ENCODE measurements at regions not wholly inside any gene's neighbourhood (a gene's known extent, or its start where the extent isn't known, plus 50 kb on each side); places are given as distances from the start of the nearest gene placed in this dataset.

DNA sequence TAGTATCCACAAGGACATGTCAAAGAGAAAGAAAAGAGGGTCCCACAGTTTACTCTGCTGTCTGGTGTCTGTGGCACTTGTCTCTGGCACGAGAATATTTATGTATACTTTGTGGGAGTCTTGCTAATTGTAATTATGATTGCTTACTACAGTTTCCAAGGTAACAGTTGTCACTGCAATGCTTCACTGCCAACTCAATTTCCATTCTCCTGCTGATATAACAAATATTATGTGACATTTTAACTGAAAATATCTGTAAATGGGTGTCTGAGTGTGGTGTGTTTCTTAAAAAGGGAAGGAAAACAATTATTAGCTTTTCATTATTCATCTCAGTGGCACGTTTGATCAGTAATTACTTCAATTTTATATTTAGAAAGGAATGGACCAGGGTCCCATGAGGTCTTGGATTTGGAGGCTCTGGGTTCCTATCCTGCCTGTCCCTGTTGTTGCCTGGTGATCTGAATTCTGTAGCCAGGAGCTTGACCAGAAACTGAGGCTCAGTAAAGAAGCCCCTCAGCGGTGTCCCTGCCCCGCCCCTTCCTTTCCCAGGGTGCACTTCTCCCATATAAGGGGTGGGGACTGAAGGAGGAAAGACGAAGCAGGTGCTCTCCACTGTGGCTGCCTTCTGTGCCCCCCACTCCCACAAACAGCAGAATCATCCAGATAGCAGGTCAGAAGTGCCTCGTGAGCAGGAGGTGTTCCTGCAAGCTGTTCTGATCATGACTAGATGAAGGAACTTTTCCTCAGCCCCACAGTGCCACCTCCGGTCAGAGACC is 137.3 kb upstream of the KIF2A start:
- H3K4me3 ChIP-seq (ENCODE audit: low read depth, low read length) = no peak overlapping the region
- no peak for DNase-seq (ENCODE audit: low read depth)
- TF ChIP-seq, protein P1, sequence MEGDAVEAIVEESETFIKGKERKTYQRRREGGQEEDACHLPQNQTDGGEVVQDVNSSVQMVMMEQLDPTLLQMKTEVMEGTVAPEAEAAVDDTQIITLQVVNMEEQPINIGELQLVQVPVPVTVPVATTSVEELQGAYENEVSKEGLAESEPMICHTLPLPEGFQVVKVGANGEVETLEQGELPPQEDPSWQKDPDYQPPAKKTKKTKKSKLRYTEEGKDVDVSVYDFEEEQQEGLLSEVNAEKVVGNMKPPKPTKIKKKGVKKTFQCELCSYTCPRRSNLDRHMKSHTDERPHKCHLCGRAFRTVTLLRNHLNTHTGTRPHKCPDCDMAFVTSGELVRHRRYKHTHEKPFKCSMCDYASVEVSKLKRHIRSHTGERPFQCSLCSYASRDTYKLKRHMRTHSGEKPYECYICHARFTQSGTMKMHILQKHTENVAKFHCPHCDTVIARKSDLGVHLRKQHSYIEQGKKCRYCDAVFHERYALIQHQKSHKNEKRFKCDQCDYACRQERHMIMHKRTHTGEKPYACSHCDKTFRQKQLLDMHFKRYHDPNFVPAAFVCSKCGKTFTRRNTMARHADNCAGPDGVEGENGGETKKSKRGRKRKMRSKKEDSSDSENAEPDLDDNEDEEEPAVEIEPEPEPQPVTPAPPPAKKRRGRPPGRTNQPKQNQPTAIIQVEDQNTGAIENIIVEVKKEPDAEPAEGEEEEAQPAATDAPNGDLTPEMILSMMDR (IDR thresholded peaks at IDR 0.05; ENCODE audit: insufficient read depth, low read depth, low read length, missing control alignments) = no peak

DNA sequence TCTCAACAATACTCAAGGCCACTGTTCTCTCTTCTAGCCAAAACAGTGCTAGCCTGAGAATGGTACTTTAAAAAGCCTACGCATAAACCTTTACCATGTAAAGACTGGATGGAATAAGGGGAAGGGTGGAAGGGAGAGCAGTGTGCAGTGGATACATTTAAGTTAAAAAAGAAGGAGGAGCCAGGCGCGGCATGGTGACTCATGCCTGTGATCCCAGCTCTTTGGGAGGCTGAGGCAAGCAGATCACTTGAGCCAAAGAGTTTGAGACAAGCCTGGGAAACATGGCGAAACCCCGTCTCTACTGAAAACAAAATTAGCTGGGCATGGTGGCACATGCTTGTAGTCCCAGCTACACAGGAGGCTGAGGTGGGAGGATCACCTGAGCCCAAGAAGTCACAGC is 127.7 kb upstream of the KIF2A start:
- TF ChIP-seq, protein P1 (IDR thresholded peaks at IDR 0.05; ENCODE audit: insufficient read depth, low read depth, low read length, missing control alignments) = no peak
- no peak overlapping the region for H3K4me3 ChIP-seq (ENCODE audit: low read depth, low read length)
- no peak for DNase-seq (ENCODE audit: low read depth)

DNA sequence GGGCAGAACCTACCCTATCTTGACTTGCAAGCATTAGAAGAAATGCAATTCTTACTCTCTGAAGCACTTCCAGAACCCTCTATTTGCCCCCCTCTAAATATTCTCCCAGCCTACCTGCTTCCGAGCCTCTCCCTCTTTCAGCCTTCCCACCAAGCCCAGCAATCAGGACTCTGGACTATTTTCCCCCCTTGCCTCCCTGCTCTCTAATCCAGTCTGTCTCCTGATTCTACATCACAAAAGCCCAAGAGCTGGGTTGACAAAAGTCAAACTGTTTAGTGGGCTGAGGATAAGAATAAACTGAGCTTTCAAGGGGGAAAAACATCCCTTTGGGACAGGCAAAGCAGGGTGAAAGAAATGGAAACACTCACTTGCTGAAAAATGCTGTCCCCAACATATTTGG is 123.2 kb upstream of the KIF2A start:
- TF ChIP-seq, protein P1 (IDR thresholded peaks at IDR 0.05; ENCODE audit: insufficient read depth, low read depth, low read length, missing control alignments) = no peak
- no peak overlapping the region for H3K4me3 ChIP-seq (ENCODE audit: low read depth, low read length)
- no peak for DNase-seq (ENCODE audit: low read depth)

DNA sequence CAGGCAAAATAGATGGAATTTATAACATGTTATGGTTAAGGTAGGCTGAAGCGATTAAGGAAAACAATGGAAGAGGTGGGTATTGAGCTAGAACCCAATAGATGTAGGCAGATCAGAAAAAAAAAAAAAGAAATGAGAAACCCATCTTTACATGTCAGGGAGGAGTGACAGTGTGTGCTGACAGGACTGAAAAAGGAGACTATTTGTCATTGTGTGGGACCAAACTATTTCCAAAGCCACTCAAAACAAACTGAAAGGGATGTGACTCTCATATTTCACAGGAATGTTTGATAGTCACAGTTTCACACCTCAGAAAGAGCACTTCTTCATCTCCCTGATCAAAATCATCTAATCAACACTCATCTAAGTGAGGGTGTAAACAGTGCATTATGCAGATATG is 122.3 kb upstream of the KIF2A start:
- DNase-seq (ENCODE audit: low read depth) = no peak
- TF ChIP-seq, protein P1 (IDR thresholded peaks at IDR 0.05; ENCODE audit: insufficient read depth, low read depth, low read length, missing control alignments) = no peak

DNA sequence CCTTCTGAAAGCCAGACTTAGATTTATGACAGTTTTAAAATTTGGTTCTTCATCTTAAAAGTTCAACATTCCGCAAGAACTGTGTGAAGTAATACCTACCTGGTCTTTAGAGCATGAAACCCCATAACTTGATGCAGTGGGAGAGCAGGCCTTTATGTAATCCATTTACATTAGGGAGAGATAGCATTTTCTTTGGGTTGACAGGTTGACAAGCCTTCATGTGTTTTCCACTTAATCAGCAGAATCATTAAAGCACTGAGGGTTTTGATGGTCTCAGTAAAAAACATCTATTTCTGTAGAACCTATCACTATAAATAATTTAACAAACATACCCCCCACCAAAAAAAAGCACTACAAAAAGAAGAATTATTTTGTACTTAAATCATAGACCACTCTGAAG is 121.6 kb upstream of the KIF2A start:
- DNase-seq (ENCODE audit: low read depth) = no peak
- TF ChIP-seq, protein P1 (IDR thresholded peaks at IDR 0.05; ENCODE audit: insufficient read depth, low read depth, low read length, missing control alignments) = no peak
- no peak overlapping the region for H3K4me3 ChIP-seq (ENCODE audit: low read depth, low read length)

More for the DNA sequence above, 122.3 kb upstream of the KIF2A start:
- no peak overlapping the region for H3K4me3 ChIP-seq (ENCODE audit: low read depth, low read length)

- no peak overlapping the region for H3K4me3 ChIP-seq (ENCODE audit: low read depth, low read length)
- TF ChIP-seq, protein P1 (IDR thresholded peaks at IDR 0.05; ENCODE audit: insufficient read depth, low read depth, low read length, missing control alignments) = no peak
- no peak for DNase-seq (ENCODE audit: low read depth)
Observed at GRCh38 chr5:62190173-62190572, 115.8 kb upstream of the KIF2A start.

GRCh38 chr5:62190931-62191330 is 115.1 kb upstream of the KIF2A start:
- H3K4me3 ChIP-seq (ENCODE audit: low read depth, low read length) = no peak overlapping the region
- TF ChIP-seq, protein P1 (IDR thresholded peaks at IDR 0.05; ENCODE audit: insufficient read depth, low read depth, low read length, missing control alignments) = no peak
- DNase-seq (ENCODE audit: low read depth) = no peak
